ENCODE measurements at regions not wholly inside any gene's neighbourhood (a gene's known extent, or its start where the extent isn't known, plus 50 kb on each side); places are given as distances from the start of the nearest gene placed in this dataset.
"Not testable (repeated sequence)": the region's sequence is repeated elsewhere in the genome, so short reads cannot be mapped to it uniquely, and the experiment has no call there.

DNA sequence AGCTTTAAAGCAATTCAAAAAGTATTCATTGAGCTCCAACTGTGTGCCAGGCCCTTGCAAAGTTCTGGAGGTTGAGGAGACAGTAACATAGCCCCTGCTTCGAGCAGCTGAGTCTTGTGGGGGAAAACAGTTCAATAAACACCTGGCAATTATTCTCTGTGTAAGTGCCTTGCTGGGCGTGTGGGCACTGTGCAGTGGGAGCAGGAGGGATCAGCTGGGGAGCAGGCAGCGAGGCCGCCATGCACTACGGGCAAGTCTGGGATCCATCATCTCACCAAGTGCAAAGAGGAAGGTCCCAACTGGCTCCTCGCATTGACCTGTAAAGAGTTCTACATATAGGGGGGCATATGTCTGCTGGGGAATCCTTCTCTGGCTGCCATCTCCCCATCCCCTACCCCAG, 342.2 kb upstream of the HS6ST1 start:
- no peak for DNase-seq (ENCODE audit: low read depth in 2 of 2)

DNA sequence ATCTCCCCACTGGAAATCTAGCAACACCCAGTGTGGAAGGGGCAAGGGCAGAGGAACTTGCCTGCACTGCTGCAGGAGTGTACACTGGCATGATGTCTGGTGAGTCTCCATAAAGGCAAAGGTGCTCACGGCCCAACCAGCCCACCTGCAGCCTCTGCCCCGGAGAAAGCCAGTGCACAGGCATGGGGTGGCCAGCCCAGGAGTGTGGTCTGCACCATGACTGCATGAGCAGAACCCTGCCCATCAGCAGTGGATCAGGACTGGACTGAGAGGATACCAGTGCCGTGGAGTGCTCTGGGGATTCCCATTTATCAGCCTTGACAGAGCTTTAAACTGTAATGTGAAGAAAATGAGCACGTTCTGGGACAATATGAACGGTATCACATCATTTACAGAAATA, 342.6 kb upstream of the HS6ST1 start:
- no peak for DNase-seq (ENCODE audit: low read depth in 2 of 2)

DNA sequence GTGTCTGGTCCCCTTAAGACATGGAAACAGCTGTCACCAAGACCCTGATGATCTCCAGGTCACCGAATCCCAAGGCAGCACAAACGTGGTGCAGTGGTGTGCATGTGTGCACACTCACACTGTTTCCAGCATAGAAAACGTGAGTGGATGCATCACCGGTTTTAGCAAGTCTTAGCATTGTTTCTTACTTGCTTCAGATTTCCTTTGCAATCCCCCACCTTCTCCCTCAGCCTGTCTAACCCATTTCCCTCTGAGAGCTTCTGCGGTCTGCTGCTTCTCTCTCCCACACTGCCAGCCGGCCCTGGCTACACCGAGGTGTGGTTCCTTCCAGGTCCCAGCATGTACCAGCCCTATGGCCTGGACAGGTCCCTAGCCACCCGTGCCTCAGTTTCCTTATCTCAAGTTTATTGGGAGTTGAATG, 343.4 kb upstream of the HS6ST1 start:
- DNase-seq (ENCODE audit: low read depth in 2 of 2), result no peak

DNA sequence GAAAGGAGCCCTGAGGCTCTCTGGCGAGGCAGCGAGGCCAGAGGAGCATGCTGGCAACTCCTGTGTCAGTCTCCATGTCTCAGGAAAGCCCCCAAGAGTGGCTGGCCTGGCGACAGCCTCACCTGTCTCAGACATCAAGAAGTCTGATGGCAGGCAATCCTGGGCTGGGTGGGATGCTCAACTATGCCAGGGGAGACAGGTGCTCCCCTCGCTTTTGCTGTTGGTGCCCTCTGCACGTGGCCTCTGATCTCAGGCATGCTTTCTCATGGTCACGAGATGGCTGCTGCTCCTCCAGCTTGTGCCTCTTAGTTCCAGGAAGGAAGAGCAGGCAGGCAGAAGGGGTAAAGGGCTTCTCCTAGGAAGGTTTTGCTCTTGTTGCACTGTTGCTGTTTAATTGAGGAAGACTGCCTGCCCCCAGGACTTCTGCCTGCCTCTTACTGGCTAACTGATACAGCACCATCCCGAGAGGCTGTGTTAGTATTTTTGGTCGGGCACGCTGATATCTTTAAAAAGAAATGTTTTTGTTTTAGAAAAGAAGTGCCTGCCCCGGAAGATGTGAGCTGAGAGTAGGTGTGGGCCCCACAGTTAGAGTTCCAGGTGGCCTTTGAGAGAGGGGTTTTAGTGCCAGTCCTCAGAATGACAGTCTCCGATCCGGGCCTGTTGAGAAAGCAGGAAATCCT, 344.8 kb upstream of the HS6ST1 start:
- no peak for DNase-seq (ENCODE audit: low read depth in 2 of 2)

DNA sequence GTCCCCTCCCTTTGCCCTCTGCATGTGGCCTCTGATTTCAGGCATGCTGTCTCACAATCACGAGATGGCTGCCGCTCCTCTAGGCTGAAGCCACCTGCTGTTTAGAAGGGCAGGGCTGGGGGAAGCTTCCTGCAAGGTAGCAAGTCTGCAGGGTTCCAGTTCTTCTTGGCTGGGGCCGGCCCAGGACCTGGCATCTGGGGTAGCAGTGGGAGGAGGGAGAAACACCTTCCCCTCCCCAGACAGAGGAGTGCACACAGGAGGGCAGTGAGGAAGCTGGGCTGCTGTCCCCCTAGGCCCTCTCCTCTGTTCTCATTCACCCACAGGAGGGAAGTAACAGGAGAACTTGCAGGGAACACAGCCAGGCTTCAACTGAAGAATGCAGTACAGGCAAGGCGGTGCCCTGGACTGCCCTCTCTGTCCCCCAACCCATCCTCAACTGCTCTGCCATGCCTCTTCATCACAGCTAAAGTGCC, 345.9 kb upstream of the HS6ST1 start:
- no peak for DNase-seq (ENCODE audit: low read depth in 2 of 2)

DNA sequence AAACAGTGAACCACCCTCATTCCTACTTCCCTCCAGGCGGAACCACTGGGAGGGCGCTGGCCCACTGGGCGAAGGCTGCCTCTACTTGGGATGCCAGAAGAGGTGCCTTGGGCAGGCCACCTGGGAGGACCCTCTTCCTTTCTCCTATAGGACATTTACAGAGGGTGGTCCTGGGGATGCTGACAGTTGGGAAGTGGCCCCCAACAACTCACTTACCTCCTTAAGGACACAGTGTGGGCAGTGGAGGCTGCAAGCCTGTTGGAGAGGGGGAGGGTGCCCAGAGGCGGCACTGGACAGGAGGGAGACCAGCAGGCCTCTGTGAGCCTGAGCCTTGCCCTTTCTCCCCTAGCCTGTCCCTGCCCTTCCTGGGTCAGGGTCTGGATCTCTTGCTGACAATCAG, 346.4 kb upstream of the HS6ST1 start:
- DNase-seq (ENCODE audit: low read depth in 2 of 2), result no peak

DNA sequence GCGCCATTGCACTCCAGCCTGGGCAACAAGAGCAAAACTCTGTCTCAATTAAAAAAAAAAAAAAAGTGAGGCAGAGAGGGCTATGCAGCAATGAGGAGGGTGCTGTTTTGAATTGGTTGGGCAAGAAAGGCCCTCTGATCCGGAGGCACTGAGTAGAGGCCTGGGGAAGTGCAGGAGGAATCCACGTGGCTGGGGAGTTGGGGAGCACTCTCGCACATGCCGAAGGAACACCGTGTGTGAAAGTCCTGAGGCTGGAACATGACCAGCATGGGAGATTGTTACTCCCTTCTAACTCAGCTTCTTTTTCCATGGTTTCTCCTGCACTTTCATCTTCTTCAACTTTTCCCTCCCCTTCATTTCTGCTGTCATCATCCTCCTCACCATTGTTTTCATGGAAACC, 347.9 kb upstream of the HS6ST1 start:
- no peak for DNase-seq (ENCODE audit: low read depth in 2 of 2)

DNA sequence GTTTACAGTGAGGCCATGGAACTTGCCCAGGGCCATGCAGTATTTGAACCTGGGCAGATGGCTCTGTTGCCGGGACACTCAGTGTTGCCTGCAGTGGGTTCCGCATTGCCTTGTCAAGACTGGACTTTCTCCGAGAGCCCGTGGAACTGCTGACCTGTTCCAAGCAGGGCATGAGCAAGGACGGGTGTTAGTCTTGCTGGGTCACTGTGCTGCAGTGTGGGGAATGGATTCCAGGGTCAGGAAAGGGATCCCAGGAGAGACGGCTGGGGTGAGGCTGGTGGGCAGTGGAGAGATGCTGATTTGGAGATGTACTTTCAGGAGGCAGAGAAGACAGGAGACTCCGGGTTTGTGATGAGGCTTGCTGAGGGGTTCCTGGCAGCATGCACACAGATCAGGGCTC, 348.7 kb upstream of the HS6ST1 start:
- DNase-seq (ENCODE audit: low read depth in 2 of 2), result no peak

DNA sequence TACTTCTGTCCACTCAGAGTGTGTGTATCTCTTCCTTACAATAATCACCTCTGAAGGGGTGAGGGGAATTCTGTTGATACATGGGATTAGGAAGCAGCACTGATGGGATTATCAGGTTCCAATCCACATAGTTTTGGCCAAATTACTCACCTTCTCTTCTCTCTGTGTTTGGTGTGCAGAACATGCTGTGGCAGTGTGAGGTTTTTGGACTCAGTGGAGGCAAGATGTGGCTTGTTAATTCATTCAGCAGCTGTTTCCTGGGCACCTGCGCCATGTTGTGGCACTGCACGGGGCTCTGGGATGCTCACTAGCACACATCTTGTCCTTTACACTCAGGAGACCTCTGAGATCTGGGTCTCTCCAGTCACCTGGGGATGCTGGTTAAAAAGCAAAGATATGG, 350.3 kb upstream of the HS6ST1 start:
- no peak for DNase-seq (ENCODE audit: low read depth in 2 of 2)

DNA sequence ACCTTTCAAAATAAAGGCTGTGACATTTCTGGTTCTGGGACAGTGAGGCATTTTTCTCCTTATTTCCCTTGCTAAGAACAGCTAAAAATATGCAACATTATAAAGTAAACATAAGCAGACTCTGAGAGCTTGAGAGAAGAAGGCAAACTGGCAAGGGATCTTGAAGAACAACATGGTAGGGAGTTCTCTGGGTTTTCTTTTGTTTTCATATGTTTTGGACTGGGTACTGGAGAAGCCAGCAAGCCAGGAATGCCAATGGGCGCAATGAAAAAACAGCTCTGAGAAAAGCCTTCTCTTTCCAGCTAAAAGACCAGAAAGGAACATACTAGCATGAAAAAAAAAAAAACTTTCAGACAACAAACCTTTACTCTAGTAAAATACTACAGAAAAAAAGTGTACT, 351.4 kb upstream of the HS6ST1 start:
- DNase-seq (ENCODE audit: low read depth in 2 of 2), result no peak

DNA sequence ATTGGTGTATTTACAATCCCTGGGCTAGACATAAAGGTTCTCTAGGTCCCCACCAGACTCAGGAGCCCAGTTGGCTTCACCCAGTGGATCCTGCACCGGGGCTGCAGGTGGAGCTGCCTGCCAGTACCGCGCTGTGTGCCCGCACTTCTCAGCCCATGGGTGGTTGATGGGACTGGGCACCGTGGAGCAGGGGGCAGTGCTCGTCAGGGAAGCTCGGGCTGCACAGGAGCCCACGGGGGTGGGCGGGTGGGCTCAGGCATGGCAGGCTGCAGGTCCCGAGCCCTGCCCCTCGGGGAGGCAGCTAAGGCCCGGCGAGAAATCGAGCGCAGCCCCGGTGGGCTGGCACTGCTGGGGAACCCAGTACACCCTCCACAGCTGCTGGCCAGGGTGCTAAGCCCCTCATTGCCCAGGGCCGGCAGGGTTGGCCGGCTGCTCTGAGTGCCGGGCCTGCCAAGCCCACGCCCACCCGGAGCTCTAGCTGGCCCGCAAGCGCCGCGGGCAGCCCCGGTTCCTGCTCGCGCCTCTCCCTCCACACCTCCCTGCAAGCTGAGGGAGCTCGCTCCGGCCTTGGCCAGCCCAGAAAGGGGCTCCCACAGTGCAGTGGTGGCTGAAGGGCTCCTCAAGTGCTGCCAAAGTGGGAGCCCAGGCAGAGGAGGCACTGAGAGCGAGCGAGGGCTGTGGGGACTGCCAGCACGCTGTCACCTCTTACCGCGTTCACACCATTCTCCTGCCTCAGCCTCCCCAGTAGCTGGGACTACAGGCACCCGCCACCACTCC, 353.5 kb upstream of the HS6ST1 start:
- DNase-seq (ENCODE audit: low read depth in 2 of 2), result not testable (repeated sequence)

DNA sequence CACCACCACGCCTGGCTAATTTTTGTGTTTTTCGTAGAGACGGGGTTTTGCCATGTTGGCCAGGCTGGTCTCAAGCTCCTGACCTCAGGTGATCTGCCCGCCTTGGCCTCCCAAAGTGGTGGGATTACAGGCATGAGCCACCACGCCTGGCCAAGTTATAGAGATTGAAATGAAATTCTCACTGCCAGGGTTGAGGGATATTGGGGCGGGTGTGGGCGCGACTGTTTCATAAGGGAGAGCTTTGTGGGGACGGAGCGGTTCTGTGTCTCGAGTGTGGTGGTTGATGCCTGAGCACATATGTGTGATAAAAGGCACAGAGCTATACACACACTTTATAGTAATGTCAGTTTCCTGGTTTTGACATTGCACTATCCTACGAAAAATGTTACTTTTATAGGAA, 361.0 kb upstream of the HS6ST1 start:
- not testable (repeated sequence) for DNase-seq (ENCODE audit: low read depth in 2 of 2)

DNA sequence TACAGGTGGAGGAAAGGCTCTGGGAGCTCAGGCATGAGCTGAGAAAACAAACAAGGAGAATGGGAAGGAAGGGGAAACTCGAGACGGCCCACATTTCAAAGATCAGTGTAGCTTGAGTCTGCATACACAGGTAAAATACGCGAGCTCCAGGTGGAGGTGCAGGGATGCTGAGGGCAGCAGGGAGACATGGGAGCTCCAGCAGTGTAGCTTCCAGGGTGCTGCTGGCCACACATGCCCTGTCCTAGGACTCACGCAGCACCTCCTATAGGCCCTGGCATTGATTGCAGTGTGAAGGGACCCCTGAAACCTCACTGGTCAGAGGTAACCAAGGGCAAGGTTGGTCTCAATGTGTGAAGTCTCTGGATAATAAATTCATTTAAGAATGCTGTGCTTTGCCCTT, 362.8 kb upstream of the HS6ST1 start:
- no peak for DNase-seq (ENCODE audit: low read depth in 2 of 2)

DNA sequence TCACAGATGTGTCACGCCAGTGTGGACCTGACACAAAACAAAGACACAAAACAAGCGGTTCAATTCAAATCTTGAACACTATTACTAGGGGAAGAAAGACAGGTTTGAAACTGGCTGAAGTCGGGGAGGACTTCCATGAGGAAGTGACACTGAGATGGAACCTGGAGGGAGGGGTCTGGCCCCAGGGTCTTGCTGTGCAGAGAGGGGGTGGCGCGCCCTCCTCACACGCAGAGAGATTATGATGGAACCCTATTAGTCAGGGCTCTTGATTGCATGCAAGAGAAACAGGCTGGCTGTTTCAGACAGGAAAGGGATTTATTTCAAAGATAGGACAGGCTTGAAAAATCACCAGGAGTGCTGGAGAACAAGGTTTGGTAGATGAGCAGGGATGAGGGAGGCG, 363.6 kb upstream of the HS6ST1 start:
- DNase-seq (ENCODE audit: low read depth in 2 of 2), result no peak

DNA sequence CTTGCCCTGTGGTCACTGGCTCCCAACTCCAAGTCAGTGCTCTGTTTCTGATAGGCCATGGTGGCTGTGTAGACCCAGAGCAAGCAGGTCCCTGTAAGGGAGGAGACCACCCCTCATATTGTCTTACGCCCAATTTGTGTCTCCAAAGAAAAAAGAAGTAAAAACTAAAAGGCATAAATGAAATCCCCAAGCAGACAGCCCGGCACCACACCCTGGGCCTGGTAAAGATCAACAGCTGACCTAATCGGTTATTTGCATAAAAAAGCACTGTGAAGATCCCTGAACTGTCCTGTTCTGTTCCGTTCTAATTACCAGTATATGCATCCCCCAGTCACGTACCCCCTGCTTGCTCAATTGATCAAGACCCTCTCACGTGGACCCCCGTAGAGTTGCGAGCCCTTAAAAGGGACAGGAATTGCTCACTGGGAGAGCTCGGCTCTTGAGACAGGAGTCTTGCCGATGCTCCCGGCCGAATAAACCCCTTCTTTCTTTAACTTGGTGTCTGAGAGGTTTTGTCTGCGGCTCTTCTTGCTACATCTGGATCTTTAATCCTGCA, 364.1 kb upstream of the HS6ST1 start:
- DNase-seq (ENCODE audit: low read depth in 2 of 2), result no peak

DNA sequence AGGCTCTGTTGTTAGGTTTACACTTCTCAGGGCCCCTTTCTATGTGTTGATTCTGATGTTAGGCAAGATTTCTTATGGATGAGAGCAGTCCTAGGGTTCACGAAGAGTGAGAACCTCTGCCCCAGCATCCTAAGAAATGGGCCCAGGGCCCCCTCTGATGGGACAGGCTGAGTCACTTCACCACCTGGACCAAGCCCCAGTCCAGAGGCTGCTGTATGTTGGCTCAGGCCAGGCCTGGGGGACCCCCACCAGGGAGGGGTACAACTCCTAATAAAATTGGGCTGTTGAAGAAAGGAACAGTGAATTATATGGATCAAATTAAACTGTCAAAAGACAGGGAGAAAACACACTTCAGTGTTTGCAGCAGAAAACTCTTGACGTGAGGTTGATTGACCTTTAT, 365.9 kb upstream of the HS6ST1 start:
- DNase-seq (ENCODE audit: low read depth in 2 of 2), result no peak

DNA sequence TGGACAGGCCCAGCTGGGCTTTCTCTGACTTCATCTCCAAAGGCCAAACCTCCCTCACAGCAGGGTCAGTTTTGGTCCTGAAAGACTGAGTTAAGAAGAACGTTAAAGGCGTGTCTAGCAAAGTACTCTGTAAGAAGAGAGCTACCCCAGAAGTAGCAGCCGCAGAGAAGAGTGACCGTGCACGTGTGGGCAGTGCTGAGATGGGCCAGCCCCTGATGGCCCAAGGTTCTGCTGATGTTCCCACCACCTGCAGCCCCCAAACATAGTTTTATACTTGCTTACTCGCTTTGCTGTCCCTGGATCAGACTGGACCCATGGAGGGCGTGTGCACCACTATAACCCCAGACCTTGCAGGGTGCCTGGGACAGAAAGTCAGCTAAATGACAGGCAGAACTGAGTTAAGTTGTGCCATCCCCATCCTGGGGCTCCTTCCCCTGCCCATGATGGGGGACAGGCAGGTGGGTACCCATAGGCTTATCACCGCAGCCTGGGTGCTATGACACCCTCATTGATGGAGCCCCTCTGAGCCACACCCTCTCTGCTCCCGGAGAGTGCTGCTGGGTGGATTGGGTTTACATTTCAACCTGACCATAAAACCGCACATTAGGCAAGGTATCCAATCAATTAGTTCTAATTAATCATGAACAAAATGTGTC, 367.3 kb upstream of the HS6ST1 start:
- no peak for DNase-seq (ENCODE audit: low read depth in 2 of 2)

DNA sequence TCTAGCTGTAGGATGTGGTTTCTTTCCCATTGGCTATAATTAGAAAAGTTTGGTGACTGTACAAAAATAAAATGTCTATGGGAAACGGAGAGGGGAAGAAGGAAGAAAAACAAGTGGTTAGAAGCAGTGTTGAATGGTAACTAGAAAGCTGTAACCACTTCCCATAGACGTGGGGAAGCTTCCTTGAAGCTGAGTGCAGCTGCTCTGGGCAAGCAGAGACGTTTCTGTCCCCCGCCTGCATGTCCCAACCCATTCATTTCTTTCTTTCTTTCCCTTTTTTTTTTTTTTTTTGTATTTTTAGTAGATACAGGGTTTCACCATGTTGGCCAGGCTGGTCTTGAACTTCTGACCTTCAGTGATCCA, 367.8 kb upstream of the HS6ST1 start:
- no peak for DNase-seq (ENCODE audit: low read depth in 2 of 2)

DNA sequence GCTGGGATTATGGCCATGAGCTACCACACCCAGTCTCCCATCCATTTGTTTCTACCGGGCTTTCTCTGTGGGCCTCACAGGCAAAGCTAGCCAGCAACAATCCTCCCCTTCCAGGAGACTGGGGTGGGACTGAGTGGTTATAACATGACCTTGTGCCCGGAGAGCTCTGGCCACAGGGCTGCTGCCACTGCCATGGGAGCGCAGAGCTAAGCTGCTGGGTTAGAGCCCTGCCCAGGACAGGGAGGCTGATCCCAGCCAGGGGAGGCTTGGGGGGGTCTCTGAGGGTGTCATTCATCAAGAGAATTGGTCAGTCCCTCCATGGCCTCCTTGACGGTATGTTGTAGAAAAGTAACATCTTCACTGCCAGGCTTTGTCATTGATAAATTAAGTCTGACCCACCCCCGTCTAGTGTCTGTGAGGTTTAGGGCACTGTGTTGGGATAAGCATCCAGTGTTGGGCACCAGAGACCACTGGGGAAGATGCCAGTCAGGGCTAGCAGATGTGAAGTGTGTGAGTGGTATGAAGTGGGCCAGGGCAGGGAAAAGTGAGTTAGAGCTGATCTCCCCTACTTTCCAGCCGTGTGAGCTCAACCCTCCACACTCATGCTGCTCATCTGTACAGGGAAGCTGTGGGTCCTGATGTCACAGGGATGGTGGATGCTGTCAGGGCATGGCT, 368.4 kb upstream of the HS6ST1 start:
- no peak for DNase-seq (ENCODE audit: low read depth in 2 of 2)

DNA sequence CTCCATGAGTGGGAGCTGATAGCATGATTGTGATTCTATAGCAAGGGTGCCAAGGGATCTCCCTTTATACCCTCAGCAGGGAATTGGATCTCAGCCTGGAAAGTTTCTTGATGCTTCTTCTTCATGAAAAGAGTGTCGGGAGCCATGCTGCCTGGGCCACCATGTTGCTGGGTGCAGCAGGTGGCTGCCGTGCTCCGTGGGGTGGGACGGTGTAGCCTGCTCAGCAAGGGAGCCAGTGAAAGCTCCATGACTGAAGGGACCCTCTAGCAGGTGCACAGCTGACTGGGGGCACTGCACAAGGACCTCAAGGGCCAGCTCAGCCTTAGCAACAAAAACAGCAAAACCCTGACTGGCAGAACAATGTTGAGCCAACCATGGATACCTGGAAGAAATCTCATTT, 368.9 kb upstream of the HS6ST1 start:
- DNase-seq (ENCODE audit: low read depth in 2 of 2), result no peak

DNA sequence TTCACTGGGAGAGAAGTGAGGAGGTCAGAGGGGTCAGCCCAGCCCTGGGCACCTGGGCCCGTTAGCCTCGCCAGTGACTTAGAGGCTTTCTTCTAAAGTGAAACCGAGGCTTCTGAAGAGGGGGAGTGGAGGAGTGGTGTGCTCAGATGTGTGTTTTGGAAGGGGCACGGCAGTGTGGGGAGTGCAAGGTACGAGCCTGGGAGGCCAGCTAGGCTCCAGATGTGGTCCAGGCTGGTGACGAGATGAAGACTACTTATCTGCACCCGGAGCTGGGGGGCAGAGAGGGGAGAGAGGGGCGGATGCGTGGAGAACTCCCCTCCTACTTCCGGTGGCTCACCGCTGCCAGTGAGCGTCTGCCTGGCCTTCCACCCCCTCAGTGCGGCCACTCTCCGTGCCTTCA, 371.3 kb upstream of the HS6ST1 start:
- no peak for DNase-seq (ENCODE audit: low read depth in 2 of 2)

DNA sequence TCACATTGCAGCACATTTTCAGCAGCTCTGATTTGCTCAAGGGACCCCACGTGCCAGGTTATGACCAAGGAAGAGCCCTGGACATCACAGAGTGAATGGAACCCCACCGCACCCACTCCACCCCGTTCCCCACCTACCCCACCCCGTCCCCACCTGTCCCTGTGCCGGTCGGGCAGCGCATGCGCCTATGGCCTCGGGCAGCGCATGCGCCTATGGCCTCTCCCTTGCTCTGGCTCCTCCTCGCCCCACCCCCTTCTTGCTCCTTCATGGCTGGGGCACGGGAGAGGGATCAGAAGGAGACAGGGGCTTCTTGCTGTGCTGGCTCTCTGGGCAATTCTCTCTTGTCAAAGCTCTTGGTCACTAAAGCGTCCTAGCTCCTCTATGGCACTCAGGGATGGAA, 371.8 kb upstream of the HS6ST1 start:
- DNase-seq (ENCODE audit: low read depth in 2 of 2), result no peak
